DOHH2 (cell line): ENCODE measurements at regions not wholly inside any gene's neighbourhood (a gene's known extent, or its start where the extent isn't known, plus 50 kb on each side); places are given as distances from the start of the nearest gene placed in this dataset.

Source experiments
- CTCF ChIP-seq: fragments of 200-600 bp; sonication (generic); IDR thresholded peaks from one replicate; pipeline ENCODE4 v1.5.1; 2014; ENCODE audit warnings: antibody characterized with exemption, mild to moderate bottlenecking, low read depth, low read length; ENCODE audit not compliant: poor library complexity, severe bottlenecking
- EZH2phosphoT487 ChIP-seq: fragments of 200-600 bp; sonication (generic); IDR thresholded peaks from 2 replicates; pipeline ENCODE4 v1.6.1; 2017; ENCODE audit warnings: borderline replicate concordance, mild to moderate bottlenecking, antibody characterized with exemption, low read length, moderate library complexity, mixed read lengths

GRCh38 chr7:116425647-116426209 is 73.8 kb upstream of the CAV2 start:
- TF ChIP-seq CTCF: no peak
- no peak for TF ChIP-seq EZH2phosphoT487
